OCI-LY3 (cell line): ENCODE measurements at regions not wholly inside any gene's neighbourhood (a gene's known extent, or its start where the extent isn't known, plus 50 kb on each side); places are given as distances from the start of the nearest gene placed in this dataset.

Experiments
- H2AFZ ChIP-seq: fragments of 200-600, 300-600 bp; shearing (Covaris generic); 2 replicates; pipeline ENCODE4 v1.6.0; 2014; ENCODE audit warnings: antibody characterized with exemption, low read depth, low read length
- H3K27ac ChIP-seq: fragments of 200-600, 300-600 bp; sonication (generic); 2 replicates; pipeline ENCODE4 v1.5.1; 2014; ENCODE audit warnings: mild to moderate bottlenecking, low read length, moderate library complexity, mixed read lengths
- H3K27me3 ChIP-seq: fragments of 200-600, 300-600 bp; sonication (generic); 2 replicates; pipeline ENCODE4 v1.6.1; 2014; ENCODE audit warnings: low read depth, low read length, mixed read lengths
- H3K36me3 ChIP-seq: fragments of 200-600, 300-600 bp; sonication (generic); replicated peaks from 2 replicates; pipeline ENCODE3; 2014; ENCODE audit warnings: low read depth, low read length, mixed read lengths
- H3K4me1 ChIP-seq: fragments of 300-600, 200-600 bp; sonication (generic); 2 replicates; pipeline ENCODE4 v1.6.1; 2014; ENCODE audit warnings: low read length, mixed read lengths
- H3K4me2 ChIP-seq: fragments of 200-600, 300-600 bp; sonication (generic); 2 replicates; pipeline ENCODE4 v1.6.1; 2014; ENCODE audit warnings: low read length, mixed read lengths
- H3K4me3 ChIP-seq: fragments of 300-600, 200-600 bp; sonication (generic); 2 replicates; pipeline ENCODE4 v1.5.1; 2014; ENCODE audit warnings: antibody characterized with exemption, mild to moderate bottlenecking, low read length, moderate library complexity
- H3K79me2 ChIP-seq: fragments of 300-600, 200-600 bp; shearing (Covaris generic); 2 replicates; pipeline ENCODE4 v1.6.1; 2014; ENCODE audit warnings: mild to moderate bottlenecking, low read length, mixed read lengths
- H3K9ac ChIP-seq: fragments of 300-600, 200-600 bp; shearing (Covaris generic); 2 replicates; pipeline ENCODE4 v1.6.0; 2014; ENCODE audit warnings: mild to moderate bottlenecking, low read length, moderate library complexity
- H3K9me3 ChIP-seq: fragments of 200-600, 300-600 bp; shearing (Covaris generic); 2 replicates; pipeline ENCODE4 v1.6.1; 2014; ENCODE audit warnings: low read length, mixed read lengths; ENCODE audit not compliant: insufficient read depth
- H4K20me1 ChIP-seq: fragments of 200-600, 300-600 bp; sonication (generic); 2 replicates; pipeline ENCODE4 v1.6.1; 2016; ENCODE audit warnings: low read length, mixed read lengths; ENCODE audit not compliant: insufficient read depth
- CTCF ChIP-seq: fragments of 200-600, 300-600 bp; sonication (generic); IDR thresholded peaks from 2 replicates; pipeline ENCODE4 v1.5.1; 2014; ENCODE audit warnings: antibody characterized with exemption, low read length, low read depth
- EZH2phosphoT487 ChIP-seq: fragments of 200-600 bp; shearing (Covaris generic); IDR thresholded peaks from 2 replicates; pipeline ENCODE4 v1.6.1; 2018; ENCODE audit warnings: antibody characterized with exemption, mixed run types, low read depth

- no peak overlapping the region for H3K27ac ChIP-seq
- no peak overlapping the region for H2AFZ ChIP-seq
- H3K79me2 ChIP-seq = no peaks in the 10 kb centered on the region
- no peak overlapping the region for H3K9ac ChIP-seq
- no peak for TF ChIP-seq EZH2phosphoT487
- no peak for TF ChIP-seq CTCF
- no peaks in the 10 kb centered on the region for H4K20me1 ChIP-seq
- no peak overlapping the region for H3K4me2 ChIP-seq
- no peaks in the 10 kb centered on the region for H3K36me3 ChIP-seq
- H3K4me1 ChIP-seq = no peaks in the 10 kb centered on the region
- no peak overlapping the region for H3K4me3 ChIP-seq
- H3K9me3 ChIP-seq = no peaks in the 10 kb centered on the region
- H3K27me3 ChIP-seq = no peaks in the 10 kb centered on the region
These were observed 541.2 kb downstream of the SNAPC1 start for GRCh38 chr14:62303437-62303836.

GRCh38 chr14:62304257-62304656 is 542.0 kb downstream of the SNAPC1 start:
- H3K27ac ChIP-seq = no peak overlapping the region
- no peak overlapping the region for H2AFZ ChIP-seq
- H3K4me3 ChIP-seq = no peak overlapping the region
- no peak for TF ChIP-seq EZH2phosphoT487
- no peak for TF ChIP-seq CTCF
- H3K4me2 ChIP-seq = no peak overlapping the region
- H4K20me1 ChIP-seq = no peaks in the 10 kb centered on the region
- H3K79me2 ChIP-seq = no peaks in the 10 kb centered on the region
- no peaks in the 10 kb centered on the region for H3K36me3 ChIP-seq
- H3K9me3 ChIP-seq = no peaks in the 10 kb centered on the region
- H3K9ac ChIP-seq = no peak overlapping the region
- H3K27me3 ChIP-seq = no peaks in the 10 kb centered on the region
- no peaks in the 10 kb centered on the region for H3K4me1 ChIP-seq

GRCh38 chr14:62307844-62308243 is 545.6 kb downstream of the SNAPC1 start:
- no peak overlapping the region for H3K4me3 ChIP-seq
- no peak overlapping the region for H2AFZ ChIP-seq
- H3K9me3 ChIP-seq = no peaks in the 10 kb centered on the region
- H3K27ac ChIP-seq = no peak overlapping the region
- no peak for TF ChIP-seq EZH2phosphoT487
- no peak for TF ChIP-seq CTCF
- no peaks in the 10 kb centered on the region for H4K20me1 ChIP-seq
- no peaks in the 10 kb centered on the region for H3K27me3 ChIP-seq
- H3K4me1 ChIP-seq = no peaks in the 10 kb centered on the region
- H3K4me2 ChIP-seq = no peak overlapping the region
- no peaks in the 10 kb centered on the region for H3K79me2 ChIP-seq
- H3K36me3 ChIP-seq = no peaks in the 10 kb centered on the region
- no peak overlapping the region for H3K9ac ChIP-seq

- Histone ChIP-seq H4K20me1 (no peaks in the 10 kb centered on the region), H3K36me3 (no peaks in the 10 kb centered on the region), H3K9ac (no peak overlapping the region), H3K4me2 (no peak overlapping the region), H3K4me3 (no peak overlapping the region), H3K27me3 (no peaks in the 10 kb centered on the region), H3K9me3 (no peaks in the 10 kb centered on the region), H2AFZ (no peak overlapping the region), H3K27ac (no peak overlapping the region), H3K4me1 (no peaks in the 10 kb centered on the region), H3K79me2 (no peaks in the 10 kb centered on the region)
- TF ChIP-seq EZH2phosphoT487 (no peak), CTCF (no peak)
These were observed 546.1 kb downstream of the SNAPC1 start for GRCh38 chr14:62308316-62308715.
